Neural progenitor cell (in vitro differentiated cells): ENCODE measurements at regions not wholly inside any gene's neighbourhood (a gene's known extent, or its start where the extent isn't known, plus 50 kb on each side); places are given as distances from the start of the nearest gene placed in this dataset.
"Not testable (repeated sequence)": the region's sequence is repeated elsewhere in the genome, so short reads cannot be mapped to it uniquely, and the experiment has no call there.

Experiments used
- EZH2phosphoT487 ChIP-seq: fragments of 200-600 bp; sonication (generic); IDR thresholded peaks from 2 replicates; pipeline ENCODE4 v1.6.1; 2017; ENCODE audit warnings: antibody characterized with exemption
- TF ChIP-seq, protein P1 (sequence below): fragments of 200-600 bp; sonication (generic); IDR thresholded peaks from 2 replicates; pipeline ENCODE4 v1.5.1; 2017; ENCODE audit warnings: antibody characterized with exemption, mild to moderate bottlenecking

DNA sequence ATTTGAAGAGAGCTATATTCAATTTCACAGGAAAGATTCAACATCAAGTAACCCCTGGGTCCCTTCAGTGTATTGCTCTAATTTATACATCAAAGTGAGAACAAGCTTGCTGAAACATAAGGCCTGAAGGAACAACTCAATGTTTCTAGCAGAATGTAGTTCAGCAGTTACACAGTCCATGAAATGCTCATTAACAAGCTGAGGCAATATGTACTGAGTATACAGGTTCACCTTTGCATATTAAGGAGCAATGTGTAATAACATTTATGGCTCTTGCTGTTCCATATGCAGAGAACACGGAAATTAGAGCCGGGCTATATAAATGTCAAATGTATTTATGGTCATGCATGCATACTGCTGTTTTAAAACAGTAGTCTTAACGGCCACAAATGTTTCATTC, 338.5 kb downstream of the PCDH11X start:
- TF ChIP-seq EZH2phosphoT487: not testable (repeated sequence)
- TF ChIP-seq, protein P1, sequence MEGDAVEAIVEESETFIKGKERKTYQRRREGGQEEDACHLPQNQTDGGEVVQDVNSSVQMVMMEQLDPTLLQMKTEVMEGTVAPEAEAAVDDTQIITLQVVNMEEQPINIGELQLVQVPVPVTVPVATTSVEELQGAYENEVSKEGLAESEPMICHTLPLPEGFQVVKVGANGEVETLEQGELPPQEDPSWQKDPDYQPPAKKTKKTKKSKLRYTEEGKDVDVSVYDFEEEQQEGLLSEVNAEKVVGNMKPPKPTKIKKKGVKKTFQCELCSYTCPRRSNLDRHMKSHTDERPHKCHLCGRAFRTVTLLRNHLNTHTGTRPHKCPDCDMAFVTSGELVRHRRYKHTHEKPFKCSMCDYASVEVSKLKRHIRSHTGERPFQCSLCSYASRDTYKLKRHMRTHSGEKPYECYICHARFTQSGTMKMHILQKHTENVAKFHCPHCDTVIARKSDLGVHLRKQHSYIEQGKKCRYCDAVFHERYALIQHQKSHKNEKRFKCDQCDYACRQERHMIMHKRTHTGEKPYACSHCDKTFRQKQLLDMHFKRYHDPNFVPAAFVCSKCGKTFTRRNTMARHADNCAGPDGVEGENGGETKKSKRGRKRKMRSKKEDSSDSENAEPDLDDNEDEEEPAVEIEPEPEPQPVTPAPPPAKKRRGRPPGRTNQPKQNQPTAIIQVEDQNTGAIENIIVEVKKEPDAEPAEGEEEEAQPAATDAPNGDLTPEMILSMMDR: not testable (repeated sequence)
